ENCODE measurements at regions not wholly inside any gene's neighbourhood (a gene's known extent, or its start where the extent isn't known, plus 50 kb on each side); places are given as distances from the start of the nearest gene placed in this dataset.

DNA sequence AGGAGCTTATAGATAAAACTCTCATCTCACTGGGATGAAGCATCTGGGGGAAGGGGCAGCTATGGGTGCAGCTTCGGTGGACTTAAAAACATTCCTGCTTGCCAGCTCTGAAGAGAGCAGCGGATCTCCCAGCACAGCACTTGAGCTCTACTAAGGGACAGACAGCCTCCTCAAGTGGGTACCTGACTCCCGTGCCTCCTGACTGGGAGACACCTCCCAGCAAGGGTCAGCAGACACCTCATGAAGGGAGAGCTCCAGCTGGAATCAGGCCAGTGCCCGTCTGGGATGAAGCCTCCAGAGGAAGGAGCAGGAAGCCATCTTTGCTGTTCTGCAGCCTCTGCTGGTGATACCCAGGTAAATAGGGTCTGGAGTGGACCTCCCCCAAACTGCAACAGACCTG lies 345.2 kb upstream of the SYT1 start:
- TF ChIP-seq POLR2A (IDR thresholded peaks at IDR 0.05), result no peak
- TF ChIP-seq, protein P1, sequence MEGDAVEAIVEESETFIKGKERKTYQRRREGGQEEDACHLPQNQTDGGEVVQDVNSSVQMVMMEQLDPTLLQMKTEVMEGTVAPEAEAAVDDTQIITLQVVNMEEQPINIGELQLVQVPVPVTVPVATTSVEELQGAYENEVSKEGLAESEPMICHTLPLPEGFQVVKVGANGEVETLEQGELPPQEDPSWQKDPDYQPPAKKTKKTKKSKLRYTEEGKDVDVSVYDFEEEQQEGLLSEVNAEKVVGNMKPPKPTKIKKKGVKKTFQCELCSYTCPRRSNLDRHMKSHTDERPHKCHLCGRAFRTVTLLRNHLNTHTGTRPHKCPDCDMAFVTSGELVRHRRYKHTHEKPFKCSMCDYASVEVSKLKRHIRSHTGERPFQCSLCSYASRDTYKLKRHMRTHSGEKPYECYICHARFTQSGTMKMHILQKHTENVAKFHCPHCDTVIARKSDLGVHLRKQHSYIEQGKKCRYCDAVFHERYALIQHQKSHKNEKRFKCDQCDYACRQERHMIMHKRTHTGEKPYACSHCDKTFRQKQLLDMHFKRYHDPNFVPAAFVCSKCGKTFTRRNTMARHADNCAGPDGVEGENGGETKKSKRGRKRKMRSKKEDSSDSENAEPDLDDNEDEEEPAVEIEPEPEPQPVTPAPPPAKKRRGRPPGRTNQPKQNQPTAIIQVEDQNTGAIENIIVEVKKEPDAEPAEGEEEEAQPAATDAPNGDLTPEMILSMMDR (IDR thresholded peaks at IDR 0.05), result no peak
- 90 to 92% methylated on average over 2 to 4 of the region's 4 CpGs for WGBS, 2 donors
- intact Hi-C loops (cut with DNase I; ENCODE audit: low total_unique reads), result no loop called here

DNA sequence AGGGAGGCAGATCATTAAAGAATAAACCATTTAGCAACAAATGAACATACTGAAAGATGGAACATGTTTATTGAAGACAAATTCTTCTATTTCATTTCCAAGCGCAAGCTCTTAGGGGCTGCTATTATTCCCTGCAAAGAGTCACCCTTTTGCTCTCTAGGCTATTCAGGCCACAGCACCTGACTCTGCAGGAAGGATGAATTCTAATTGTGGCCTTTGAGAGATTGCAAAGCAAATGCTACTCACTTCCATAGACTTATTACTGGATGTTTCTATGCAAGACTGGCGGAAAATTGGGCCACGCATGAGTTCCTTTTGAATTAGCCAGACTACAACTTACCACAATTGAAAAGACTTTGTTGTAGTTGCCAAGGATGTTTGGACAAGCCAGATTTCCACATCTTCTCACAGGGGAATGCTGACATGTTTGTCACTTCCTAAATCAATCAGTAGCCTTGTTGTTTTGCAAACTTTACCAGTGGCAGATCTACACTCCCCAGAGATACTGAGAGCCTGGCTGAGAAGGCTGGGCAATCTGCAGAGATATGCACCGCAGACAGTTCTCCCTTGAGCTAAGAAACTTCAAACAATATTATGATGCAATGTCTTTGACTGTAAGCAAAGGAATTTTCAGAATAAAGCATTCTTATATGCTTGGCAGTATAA lies 334.3 kb upstream of the SYT1 start:
- H3K9me3 ChIP-seq, result no peaks in the 10 kb centered on the region
- TF ChIP-seq, protein P1 (IDR thresholded peaks at IDR 0.05), result no peak
- no peak for TF ChIP-seq POLR2A (IDR thresholded peaks at IDR 0.05)
- WGBS, 2 donors, result 71 to 93% methylated on average over 4 of the region's 4 CpGs
- no peak overlapping the region for H3K4me3 ChIP-seq
- no peak for DNase-seq
- H3K27ac ChIP-seq, result no peak overlapping the region
- intact Hi-C loops (cut with DNase I; ENCODE audit: low total_unique reads), result no loop called here
- no peaks in the 10 kb centered on the region for H3K4me1 ChIP-seq
- H3K36me3 ChIP-seq (ENCODE audit: low read depth, missing control alignments), result no peaks in the 10 kb centered on the region
- no peaks in the 10 kb centered on the region for H3K27me3 ChIP-seq

More for the DNA sequence above, 345.2 kb upstream of the SYT1 start:
- DNase-seq, result no peak
- H3K27me3 ChIP-seq, result no peaks in the 10 kb centered on the region
- H3K4me1 ChIP-seq, result no peaks in the 10 kb centered on the region
- no peaks in the 10 kb centered on the region for H3K36me3 ChIP-seq (ENCODE audit: low read depth, missing control alignments)
- no peaks in the 10 kb centered on the region for H3K9me3 ChIP-seq
- no peak overlapping the region for H3K27ac ChIP-seq
- H3K4me3 ChIP-seq, result no peak overlapping the region

DNA sequence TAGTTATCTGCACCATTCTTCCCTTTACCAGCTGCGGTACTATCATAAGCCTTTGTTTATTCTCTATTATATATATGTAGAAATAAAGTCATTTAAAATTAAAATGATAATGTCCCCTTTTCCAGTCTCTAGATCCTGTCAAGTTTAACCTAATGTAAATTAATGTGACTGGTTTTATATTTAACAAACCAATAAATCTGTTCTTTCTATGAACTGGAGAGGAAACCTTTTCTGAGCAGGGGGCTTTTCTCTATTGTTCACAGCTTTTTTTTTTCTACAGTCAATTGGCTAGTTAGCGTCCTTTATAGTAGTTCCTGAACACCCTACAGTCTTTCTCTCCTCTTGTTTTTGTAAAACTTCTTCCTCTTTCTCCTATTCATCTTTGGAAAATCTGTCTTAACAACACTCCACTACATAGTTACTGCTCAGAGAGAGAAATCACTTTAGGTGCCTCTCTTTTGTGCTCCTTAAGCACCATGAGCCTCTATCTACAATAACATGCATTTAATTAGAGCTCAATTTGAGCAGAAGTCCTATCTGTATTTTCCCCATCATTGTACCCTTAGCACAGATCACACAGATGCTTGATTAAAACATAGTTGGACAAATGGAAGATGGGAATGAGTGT lies 332.6 kb upstream of the SYT1 start:
- no peaks in the 10 kb centered on the region for H3K4me1 ChIP-seq
- WGBS, 2 donors, result 71 to 74% methylated on average over 2 of the region's 2 CpGs
- no peak overlapping the region for H3K27ac ChIP-seq
- intact Hi-C loops (cut with DNase I; ENCODE audit: low total_unique reads), result no loop called here
- no peaks in the 10 kb centered on the region for H3K9me3 ChIP-seq
- TF ChIP-seq POLR2A (IDR thresholded peaks at IDR 0.05), result no peak
- TF ChIP-seq, protein P1 (IDR thresholded peaks at IDR 0.05), result no peak
- no peaks in the 10 kb centered on the region for H3K36me3 ChIP-seq (ENCODE audit: low read depth, missing control alignments)
- DNase-seq, result no peak
- no peaks in the 10 kb centered on the region for H3K27me3 ChIP-seq
- no peak overlapping the region for H3K4me3 ChIP-seq

DNA sequence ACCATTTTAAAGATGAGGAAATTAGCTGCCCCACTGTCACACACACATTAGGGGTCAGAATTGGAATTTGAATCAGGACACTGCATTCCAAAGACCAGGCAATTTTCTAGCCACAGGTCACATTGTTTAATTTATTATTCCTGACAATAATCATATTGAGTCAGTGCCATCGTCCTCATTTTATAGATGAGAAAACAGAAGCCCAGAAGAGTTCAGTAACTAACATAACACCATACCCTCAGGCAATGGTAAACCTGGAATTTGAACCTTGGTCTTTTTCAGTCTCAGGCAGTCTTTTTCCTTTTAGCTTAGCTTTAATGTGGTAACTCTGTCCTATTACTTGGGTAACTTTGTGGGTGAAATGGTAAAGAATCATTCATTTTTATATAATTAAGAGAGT lies 330.3 kb upstream of the SYT1 start:
- intact Hi-C loops (cut with DNase I; ENCODE audit: low total_unique reads), result no loop called here
- Histone ChIP-seq H3K4me3 (no peak overlapping the region), H3K27me3 (no peaks in the 10 kb centered on the region), H3K36me3 (ENCODE audit: low read depth, missing control alignments) (no peaks in the 10 kb centered on the region), H3K27ac (no peak overlapping the region), H3K4me1 (no peaks in the 10 kb centered on the region), H3K9me3 (no peaks in the 10 kb centered on the region)
- no peak for DNase-seq
- TF ChIP-seq, protein P1 (IDR thresholded peaks at IDR 0.05), result no peak
- no peak for TF ChIP-seq POLR2A (IDR thresholded peaks at IDR 0.05)
- WGBS, 2 donors, result 79 to 83% methylated on average over 1 of the region's 1 CpG
